ENCODE measurements at regions not wholly inside any gene's neighbourhood (a gene's known extent, or its start where the extent isn't known, plus 50 kb on each side); places are given as distances from the start of the nearest gene placed in this dataset.

DNA sequence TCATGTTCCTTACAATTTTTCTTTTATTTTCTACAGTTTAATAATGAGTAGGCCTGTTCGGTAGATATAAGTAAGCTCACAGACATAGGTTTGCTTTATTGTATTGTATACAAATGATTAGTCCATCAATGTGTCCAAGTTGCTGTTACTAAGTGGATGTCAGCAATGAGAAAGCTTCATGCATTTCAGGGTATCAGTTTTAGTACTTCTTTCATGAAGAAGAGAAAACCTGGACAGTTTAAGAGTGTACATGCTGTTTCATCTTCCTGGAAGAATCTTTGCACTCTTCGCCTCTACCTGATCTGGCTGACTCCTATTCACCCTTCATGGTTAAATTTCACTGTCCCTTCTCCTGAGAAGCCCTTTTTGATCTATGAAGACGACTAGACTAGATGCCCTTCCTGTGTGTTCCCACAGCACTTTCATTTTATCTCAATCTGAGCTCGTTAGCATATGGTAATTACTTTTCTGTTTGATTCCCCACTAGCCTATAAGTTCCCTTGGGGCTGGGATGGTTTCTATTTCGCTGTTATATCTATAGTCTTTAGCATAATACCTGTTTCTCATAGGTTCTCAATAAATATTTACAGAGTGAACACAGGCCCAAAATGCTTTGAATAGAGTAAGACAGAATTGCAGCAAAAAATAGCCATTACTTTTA lies 70.7 kb downstream of the CETN3 start:
- no peak overlapping the region for H3K4me3 ChIP-seq (ENCODE audit: low read length in 2 of 2)
- H3K4me3 Mint-ChIP-seq, result no peak overlapping the region
- POLR2A ChIA-PET (ENCODE audit: partially characterized antibody), result no interaction called here

DNA sequence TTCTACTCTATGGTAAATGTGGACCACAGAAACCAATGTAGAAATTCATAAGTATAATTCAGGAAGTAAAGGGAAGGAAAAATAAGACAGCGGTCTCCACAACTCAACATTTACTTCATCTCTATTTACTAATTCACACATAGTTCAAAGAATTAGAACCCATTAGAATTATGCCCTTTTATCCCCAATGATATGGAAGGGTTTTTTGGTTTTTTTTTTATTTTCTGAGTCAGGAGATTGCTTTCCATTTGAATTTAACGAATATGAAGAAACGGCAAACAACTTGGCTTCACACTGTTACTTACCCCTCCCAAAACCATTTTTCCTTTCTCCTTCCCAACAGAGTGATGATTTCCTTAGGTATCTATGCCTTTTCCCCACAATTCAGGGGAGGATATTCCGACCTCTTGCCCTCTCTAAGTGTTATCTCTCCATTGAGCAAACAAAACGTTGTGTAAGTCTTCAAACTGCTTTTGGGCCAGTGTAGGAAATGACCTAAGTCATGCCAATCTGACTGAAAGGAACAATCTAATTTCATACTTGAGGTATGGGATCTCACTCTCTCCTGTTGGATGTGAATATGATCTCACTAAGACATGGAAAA lies 72.0 kb downstream of the CETN3 start:
- H3K27ac Mint-ChIP-seq, result no peak overlapping the region
- no peak for DNase-seq
- no peaks in the 10 kb centered on the region for H3K9me3 Mint-ChIP-seq
- ChIA-PET POLR2A (ENCODE audit: partially characterized antibody) (no interaction called here), CTCF (ENCODE audit: partially characterized antibody) (no interaction called here)
- no peak overlapping the region for H3K27ac ChIP-seq (ENCODE audit: low read depth, low read length)
- H3K4me1 Mint-ChIP-seq, result no peaks in the 10 kb centered on the region
- peaks cover 6 to 7% of the 10 kb centered on the region in 2 donors for H3K27me3 Mint-ChIP-seq
- no peak overlapping the region for H3K4me3 Mint-ChIP-seq
- H3K9me3 ChIP-seq (ENCODE audit: control insufficient read depth in 1 of 2, low read length in 2 of 2), result no peaks in the 10 kb centered on the region
- no peaks in the 10 kb centered on the region for H3K27me3 ChIP-seq (ENCODE audit: insufficient read depth, low read length)
- H3K36me3 ChIP-seq (ENCODE audit: insufficient read depth, low read length), result no peaks in the 10 kb centered on the region
- intact Hi-C loops (cut with micrococcal nuclease), result no loop called here
- H3K36me3 Mint-ChIP-seq, result no peaks in the 10 kb centered on the region
- H3K4me3 ChIP-seq (ENCODE audit: low read length in 2 of 2), result no peak overlapping the region
- H3K4me1 ChIP-seq (ENCODE audit: insufficient read depth, low read length), result no peaks in the 10 kb centered on the region

More for the DNA sequence above, 70.7 kb downstream of the CETN3 start:
- Histone ChIP-seq H3K9me3 (ENCODE audit: control insufficient read depth in 1 of 2, low read length in 2 of 2) (no peaks in the 10 kb centered on the region), H3K27me3 (ENCODE audit: insufficient read depth, low read length) (no peaks in the 10 kb centered on the region), H3K27ac (ENCODE audit: low read depth, low read length) (no peak overlapping the region), H3K36me3 (ENCODE audit: insufficient read depth, low read length) (no peaks in the 10 kb centered on the region), H3K4me1 (ENCODE audit: insufficient read depth, low read length) (no peaks in the 10 kb centered on the region)
- CTCF ChIA-PET (ENCODE audit: partially characterized antibody), result no interaction called here
- intact Hi-C loops (cut with micrococcal nuclease), result no loop called here
- Mint-ChIP-seq H3K27me3 (peaks cover 6 to 8% of the 10 kb centered on the region in 2 donors), H3K27ac (no peak overlapping the region), H3K4me1 (no peaks in the 10 kb centered on the region), H3K36me3 (no peaks in the 10 kb centered on the region), H3K9me3 (no peaks in the 10 kb centered on the region)
- DNase-seq, result no peak

GRCh38 chr5:90336752-90337151 lies 72.8 kb downstream of the CETN3 start:
- no peak overlapping the region for H3K4me3 Mint-ChIP-seq
- no peaks in the 10 kb centered on the region for H3K4me1 Mint-ChIP-seq
- H3K36me3 Mint-ChIP-seq, result no peaks in the 10 kb centered on the region
- intact Hi-C loops (cut with micrococcal nuclease), result no loop called here
- no peaks in the 10 kb centered on the region for H3K36me3 ChIP-seq (ENCODE audit: insufficient read depth, low read length)
- H3K27ac Mint-ChIP-seq, result no peak overlapping the region
- CTCF ChIA-PET (ENCODE audit: partially characterized antibody), result no interaction called here
- H3K4me1 ChIP-seq (ENCODE audit: insufficient read depth, low read length), result no peaks in the 10 kb centered on the region
- POLR2A ChIA-PET (ENCODE audit: partially characterized antibody), result no interaction called here
- H3K27me3 ChIP-seq (ENCODE audit: insufficient read depth, low read length), result peaks cover 3% of the 10 kb centered on the region
- H3K27ac ChIP-seq (ENCODE audit: low read depth, low read length), result no peak overlapping the region
- no peaks in the 10 kb centered on the region for H3K9me3 Mint-ChIP-seq
- H3K27me3 Mint-ChIP-seq, result peaks cover 7 to 9% of the 10 kb centered on the region in 2 donors
- no peak overlapping the region for H3K4me3 ChIP-seq (ENCODE audit: low read length in 2 of 2)
- DNase-seq, result no peak
- H3K9me3 ChIP-seq (ENCODE audit: control insufficient read depth in 1 of 2, low read length in 2 of 2), result no peaks in the 10 kb centered on the region

DNA sequence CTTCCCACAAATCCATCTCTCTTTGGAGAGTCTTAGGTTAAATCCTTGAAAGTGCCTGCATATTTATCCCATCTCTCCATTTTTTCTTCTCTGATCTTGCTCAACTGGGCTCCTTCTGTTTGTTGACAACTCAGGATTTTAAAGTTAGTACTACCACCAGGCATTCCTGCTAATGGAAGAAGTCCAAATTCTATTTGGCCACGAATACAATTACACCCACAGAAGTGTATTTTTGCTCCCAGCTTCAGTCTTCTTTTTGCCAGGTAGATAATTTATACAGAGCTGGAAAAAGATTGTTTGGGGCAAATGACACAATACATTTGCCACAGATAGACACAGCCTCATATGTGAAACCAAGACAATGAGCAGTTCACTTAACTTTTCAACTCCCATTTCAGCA lies 74.8 kb downstream of the CETN3 start:
- Histone ChIP-seq H3K27me3 (ENCODE audit: insufficient read depth, low read length) (peaks cover 3% of the 10 kb centered on the region), H3K4me3 (ENCODE audit: low read length in 2 of 2) (no peak overlapping the region), H3K9me3 (ENCODE audit: control insufficient read depth in 1 of 2, low read length in 2 of 2) (no peaks in the 10 kb centered on the region), H3K4me1 (ENCODE audit: insufficient read depth, low read length) (no peaks in the 10 kb centered on the region), H3K27ac (ENCODE audit: low read depth, low read length) (no peak overlapping the region), H3K36me3 (ENCODE audit: insufficient read depth, low read length) (no peaks in the 10 kb centered on the region)
- H3K4me3 Mint-ChIP-seq, result no peak overlapping the region
- CTCF ChIA-PET (ENCODE audit: partially characterized antibody), result no interaction called here
- DNase-seq, result no peak
- H3K27ac Mint-ChIP-seq, result no peak overlapping the region
- no peaks in the 10 kb centered on the region for H3K9me3 Mint-ChIP-seq
- intact Hi-C loops (cut with micrococcal nuclease), result no loop called here
- H3K4me1 Mint-ChIP-seq, result no peaks in the 10 kb centered on the region
- H3K27me3 Mint-ChIP-seq, result peaks cover 7 to 10% of the 10 kb centered on the region in 2 donors
- POLR2A ChIA-PET (ENCODE audit: partially characterized antibody), result no interaction called here
- H3K36me3 Mint-ChIP-seq, result no peaks in the 10 kb centered on the region

GRCh38 chr5:90329911-90330310 lies 79.6 kb downstream of the CETN3 start:
- H3K9me3 ChIP-seq (ENCODE audit: control insufficient read depth in 1 of 2, low read length in 2 of 2), result no peaks in the 10 kb centered on the region
- H3K27ac ChIP-seq (ENCODE audit: low read depth, low read length), result no peak overlapping the region
- Mint-ChIP-seq H3K9me3 (no peaks in the 10 kb centered on the region), H3K27me3 (peaks cover 3 to 14% of the 10 kb centered on the region in 2 donors), H3K27ac (no peak overlapping the region), H3K4me1 (no peaks in the 10 kb centered on the region), H3K36me3 (no peaks in the 10 kb centered on the region), H3K4me3 (no peak overlapping the region)
- POLR2A ChIA-PET (ENCODE audit: partially characterized antibody), result no interaction called here
- intact Hi-C loops (cut with micrococcal nuclease), result no loop called here
- no peaks in the 10 kb centered on the region for H3K4me1 ChIP-seq (ENCODE audit: insufficient read depth, low read length)
- CTCF ChIA-PET (ENCODE audit: partially characterized antibody), result no interaction called here
- H3K4me3 ChIP-seq (ENCODE audit: low read length in 2 of 2), result no peak overlapping the region
- no peak for DNase-seq
- H3K36me3 ChIP-seq (ENCODE audit: insufficient read depth, low read length), result no peaks in the 10 kb centered on the region
- H3K27me3 ChIP-seq (ENCODE audit: insufficient read depth, low read length), result peaks cover 3% of the 10 kb centered on the region

- Mint-ChIP-seq H3K9me3 (peaks cover 0 to 2% (median under 1%) of the 10 kb centered on the region in 8 donors), H3K27ac (no peak overlapping the region), H3K4me1 (no peaks in the 10 kb centered on the region), H3K27me3 (peaks cover 0 to 11% of the 10 kb centered on the region in 2 donors), H3K36me3 (no peaks in the 10 kb centered on the region), H3K4me3 (no peak overlapping the region)
- Histone ChIP-seq H3K4me3 (ENCODE audit: low read length in 2 of 2) (no peak overlapping the region), H3K27me3 (ENCODE audit: insufficient read depth, low read length) (no peaks in the 10 kb centered on the region), H3K27ac (ENCODE audit: low read depth, low read length) (no peak overlapping the region), H3K36me3 (ENCODE audit: insufficient read depth, low read length) (no peaks in the 10 kb centered on the region), H3K9me3 (ENCODE audit: control insufficient read depth in 1 of 2, low read length in 2 of 2) (no peaks in the 10 kb centered on the region), H3K4me1 (ENCODE audit: insufficient read depth, low read length) (no peaks in the 10 kb centered on the region)
- intact Hi-C loops (cut with micrococcal nuclease), result no loop called here
- DNase-seq, result no peak
- ChIA-PET POLR2A (ENCODE audit: partially characterized antibody) (no interaction called here), CTCF (ENCODE audit: partially characterized antibody) (no interaction called here)
Observed at GRCh38 chr5:90326995-90327394, 82.6 kb downstream of the CETN3 start.

GRCh38 chr5:90325093-90325492 lies 84.5 kb downstream of the CETN3 start:
- H3K4me1 ChIP-seq (ENCODE audit: insufficient read depth, low read length), result no peaks in the 10 kb centered on the region
- no peak overlapping the region for H3K4me3 ChIP-seq (ENCODE audit: low read length in 2 of 2)
- H3K36me3 ChIP-seq (ENCODE audit: insufficient read depth, low read length), result no peaks in the 10 kb centered on the region
- H3K36me3 Mint-ChIP-seq, result no peaks in the 10 kb centered on the region
- peaks cover 0 to 7% (median 2%) of the 10 kb centered on the region in 8 donors for H3K9me3 Mint-ChIP-seq
- POLR2A ChIA-PET (ENCODE audit: partially characterized antibody), result no interaction called here
- H3K4me3 Mint-ChIP-seq, result no peak overlapping the region
- H3K4me1 Mint-ChIP-seq, result no peaks in the 10 kb centered on the region
- no peaks in the 10 kb centered on the region for H3K27me3 ChIP-seq (ENCODE audit: insufficient read depth, low read length)
- CTCF ChIA-PET (ENCODE audit: partially characterized antibody), result no interaction called here
- intact Hi-C loops (cut with micrococcal nuclease), result no loop called here
- H3K27ac ChIP-seq (ENCODE audit: low read depth, low read length), result no peak overlapping the region
- H3K9me3 ChIP-seq (ENCODE audit: control insufficient read depth in 1 of 2, low read length in 2 of 2), result no peaks in the 10 kb centered on the region
- no peak overlapping the region for H3K27ac Mint-ChIP-seq
- no peak for DNase-seq
- peaks cover 0 to 13% of the 10 kb centered on the region in 2 donors for H3K27me3 Mint-ChIP-seq
